Stimulated activated CD4-positive, alpha-beta T cell treated with anti-CD3 and anti-CD28 coated beads, Interleukin-4, amount 100 ng/mL, for 4 hours (primary cell): ENCODE measurements at regions not wholly inside any gene's neighbourhood (a gene's known extent, or its start where the extent isn't known, plus 50 kb on each side); places are given as distances from the start of the nearest gene placed in this dataset.
A peak's percentile ranks its signal among the peaks of the same experiment; 100 is the strongest.

ENCODE experiments used
- DNase-seq, 2 experiments: peaks; one replicate each; pipeline ENCODE4 v3.0.0-alpha.2; 2020

DNA sequence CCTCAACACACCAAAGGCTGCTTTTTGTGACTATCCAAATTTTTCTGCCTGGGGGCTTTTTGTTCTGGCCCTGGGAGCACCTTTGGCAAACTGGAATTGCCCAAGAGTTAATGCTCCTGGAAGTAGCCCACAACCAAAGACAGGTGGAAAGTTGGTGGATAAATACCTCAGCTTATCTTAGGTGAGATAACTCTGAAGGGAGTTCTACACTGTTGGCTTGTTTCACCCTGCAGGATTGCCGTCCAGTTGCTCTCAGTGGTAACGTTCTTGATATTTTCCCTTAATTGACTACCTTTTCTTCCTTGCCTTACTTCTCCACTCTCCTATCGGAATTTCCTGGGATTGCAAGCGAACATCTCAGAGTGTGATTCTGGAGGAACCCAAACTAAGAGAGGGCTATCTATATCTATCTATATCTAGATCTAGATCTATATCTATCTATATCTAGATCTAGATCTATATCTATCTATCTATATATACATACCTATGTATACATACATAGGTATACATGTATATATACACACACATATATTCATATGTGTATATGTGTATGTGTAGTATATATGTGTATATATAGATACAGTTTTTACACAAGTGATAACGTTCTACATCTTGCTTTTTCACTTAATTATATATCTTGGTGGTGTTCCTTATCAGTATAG is 82.6 kb upstream of the DHX15 start:
- DNase-seq, result no peak

DNA sequence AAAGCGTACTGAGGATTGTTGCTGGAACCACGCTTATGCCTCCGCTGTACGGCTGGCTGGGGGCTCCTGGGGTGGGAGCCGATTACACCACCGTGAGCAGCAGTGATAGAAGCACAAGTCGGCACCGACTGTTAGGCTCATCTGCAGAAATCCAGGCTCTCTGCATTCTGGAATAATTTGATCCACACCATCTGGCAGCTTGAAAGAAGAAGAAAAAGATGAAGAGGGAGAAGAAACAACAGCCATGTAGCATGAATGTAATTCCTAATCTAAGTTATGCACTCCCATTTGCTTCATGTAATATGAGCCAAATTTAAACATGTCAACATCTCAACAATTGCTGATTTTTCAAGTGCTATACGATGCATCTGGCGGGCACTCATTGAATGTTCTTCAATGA is 84.6 kb upstream of the DHX15 start:
- no peak for DNase-seq

- no peak for DNase-seq
These were observed 85.4 kb upstream of the DHX15 start for GRCh38 chr4:24669751-24670150.

GRCh38 chr4:24671849-24672248 is 87.5 kb upstream of the DHX15 start:
- DNase-seq, result no peak

DNA sequence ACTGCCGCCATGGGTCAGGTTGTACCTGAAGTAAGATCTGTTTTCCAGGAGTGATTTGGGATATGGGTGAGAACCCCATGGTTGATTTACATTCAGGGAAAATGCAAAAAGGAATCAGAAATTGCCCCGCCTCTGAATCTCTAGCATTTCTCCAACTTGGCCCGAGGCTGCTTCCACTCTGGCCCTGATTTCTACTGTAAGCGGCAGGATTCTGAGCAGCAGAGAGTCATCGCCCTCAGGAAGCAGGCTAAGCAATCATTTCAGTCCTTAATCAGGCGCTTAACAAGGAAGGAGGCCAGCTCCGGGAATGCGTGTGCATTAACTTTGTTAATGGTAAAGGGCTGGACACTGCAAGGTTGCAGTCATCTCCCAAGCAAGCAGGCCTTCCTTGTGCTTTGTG is 88.5 kb upstream of the DHX15 start:
- DNase-seq, result no peak

- DNase-seq, result no peak
These were observed 89.9 kb upstream of the DHX15 start for GRCh38 chr4:24674279-24674678.

DNA sequence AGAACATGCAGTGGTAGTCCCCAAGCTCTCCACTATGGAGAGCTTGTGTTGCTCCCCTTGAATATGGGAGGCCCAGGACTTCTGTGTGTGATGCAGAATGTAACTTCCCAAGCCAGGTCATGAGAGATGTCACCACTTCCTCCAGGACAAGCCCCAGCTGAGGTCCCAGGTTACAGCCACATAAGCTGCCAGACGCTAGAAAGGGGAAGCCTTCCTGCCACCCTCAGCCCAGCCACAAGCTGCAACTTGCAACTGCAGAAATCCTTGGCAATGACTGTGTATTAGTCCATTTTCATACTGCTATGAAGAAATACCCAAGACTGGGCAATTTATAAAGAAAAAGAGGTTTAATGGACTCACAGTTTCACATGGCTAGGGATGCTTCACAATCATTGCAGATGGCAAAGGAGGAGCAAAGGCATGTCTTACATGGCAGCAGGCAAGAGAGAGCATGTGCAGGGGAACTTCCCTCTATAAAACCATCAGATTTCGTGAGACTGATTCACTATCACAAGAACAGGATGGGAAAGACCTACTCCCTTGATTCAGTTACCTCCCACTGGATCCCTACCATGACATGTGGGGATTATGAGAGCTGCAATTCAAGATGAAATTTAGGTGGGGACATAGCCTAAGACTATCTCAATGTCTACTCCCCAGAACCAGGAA is 91.5 kb upstream of the DHX15 start:
- DNase-seq, result no peak

- no peak for DNase-seq
These were observed 93.6 kb upstream of the DHX15 start for GRCh38 chr4:24677909-24678308.

DNA sequence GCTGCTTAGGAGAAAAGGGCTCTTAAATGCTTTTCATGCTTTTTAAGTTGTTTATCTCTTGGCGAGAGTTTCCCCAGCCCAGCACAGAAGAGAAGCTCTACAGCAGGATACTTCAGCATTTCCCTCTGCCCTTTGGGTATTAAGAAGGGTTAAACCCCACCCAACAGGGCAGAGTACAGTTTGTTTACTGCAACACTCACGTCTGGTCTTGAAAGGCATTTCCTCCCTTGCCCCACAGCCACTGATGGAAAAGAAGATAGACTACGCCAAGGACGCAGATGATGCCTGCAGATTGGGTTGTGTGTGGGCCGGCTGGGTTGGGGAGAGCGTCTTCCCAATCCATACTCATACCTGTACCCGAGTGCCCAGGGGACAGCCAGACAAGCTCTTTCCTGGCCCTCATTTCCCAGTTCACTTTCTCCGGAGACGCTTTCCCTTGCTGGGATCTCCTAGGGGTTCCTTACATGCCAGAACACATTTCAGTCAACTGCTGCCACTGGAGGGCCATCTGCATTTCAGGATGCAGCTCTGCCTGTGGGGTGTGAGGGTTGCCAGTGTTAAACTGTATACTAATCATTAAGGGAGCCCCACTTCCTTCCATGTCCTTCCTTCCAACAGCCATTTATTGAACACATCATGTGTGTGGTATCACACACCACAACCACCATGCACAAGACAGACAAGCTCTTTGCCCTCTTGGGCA is 96.5 kb upstream of the DHX15 start:
- no peak for DNase-seq

DNA sequence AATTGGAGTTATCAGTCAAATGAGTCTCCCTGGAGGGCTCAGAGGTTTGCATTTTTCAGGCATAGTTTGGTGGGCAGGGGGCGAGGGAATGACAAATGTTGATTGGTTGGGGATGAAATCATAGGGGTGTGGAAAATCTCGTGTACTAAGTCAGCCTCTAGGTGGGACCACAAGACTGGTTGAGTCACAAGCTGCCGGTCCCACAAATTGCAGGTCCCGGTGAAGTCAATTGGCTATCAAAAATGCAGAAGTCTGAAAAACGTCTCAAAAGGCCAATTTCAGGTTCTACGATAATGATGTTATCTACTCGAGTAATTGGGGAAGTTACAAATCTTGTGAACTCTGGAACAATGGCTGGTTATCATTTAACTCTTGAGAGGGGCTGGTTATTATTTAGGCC is 98.8 kb upstream of the DHX15 start:
- DNase-seq, result no peak

DNA sequence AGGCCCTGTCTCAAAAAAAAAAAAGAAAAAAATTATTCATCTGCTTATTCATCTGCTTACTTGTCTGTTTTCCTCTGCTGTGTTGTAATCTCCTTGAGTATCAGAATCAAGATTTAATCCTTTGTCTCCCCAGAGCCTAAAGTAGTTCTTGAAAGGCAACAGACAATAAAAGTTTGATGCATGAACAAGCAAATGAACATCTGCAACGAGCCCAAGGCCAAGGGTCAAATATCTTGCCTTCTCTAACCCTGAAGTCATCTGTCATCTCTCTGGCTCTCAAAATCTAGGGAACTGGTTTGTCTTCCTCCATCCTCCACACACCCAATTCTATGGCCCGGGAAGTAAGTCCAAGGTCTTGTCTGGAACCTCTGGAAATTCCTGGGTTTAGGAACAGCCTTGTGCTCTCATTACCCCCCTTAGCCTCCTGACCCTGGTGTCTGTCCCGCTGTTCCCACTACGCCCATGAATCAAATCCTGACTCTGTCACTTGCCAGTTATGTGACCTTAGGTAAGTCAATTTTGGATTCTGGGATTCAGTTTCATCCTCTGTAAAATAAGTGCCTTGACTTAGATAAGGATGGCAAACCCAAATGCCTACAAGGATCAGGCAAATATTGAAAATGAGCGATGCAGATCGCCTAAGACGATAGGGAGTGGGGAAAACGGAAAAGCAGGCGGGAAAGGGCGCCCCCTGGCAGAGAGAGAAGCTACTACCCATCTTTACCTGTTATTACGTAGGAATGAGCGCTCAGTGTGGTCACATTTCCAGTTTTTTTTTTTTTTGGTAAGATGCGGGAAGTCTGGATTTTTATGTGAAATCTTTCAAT is 102.7 kb upstream of the DHX15 start:
- peak in 1 of 2 experiments; percentile 5 for DNase-seq

GRCh38 chr4:24688453-24688852 is 104.1 kb upstream of the DHX15 start:
- DNase-seq, result no peak

GRCh38 chr4:24689212-24689611 is 104.9 kb upstream of the DHX15 start:
- DNase-seq, result no peak

DNA sequence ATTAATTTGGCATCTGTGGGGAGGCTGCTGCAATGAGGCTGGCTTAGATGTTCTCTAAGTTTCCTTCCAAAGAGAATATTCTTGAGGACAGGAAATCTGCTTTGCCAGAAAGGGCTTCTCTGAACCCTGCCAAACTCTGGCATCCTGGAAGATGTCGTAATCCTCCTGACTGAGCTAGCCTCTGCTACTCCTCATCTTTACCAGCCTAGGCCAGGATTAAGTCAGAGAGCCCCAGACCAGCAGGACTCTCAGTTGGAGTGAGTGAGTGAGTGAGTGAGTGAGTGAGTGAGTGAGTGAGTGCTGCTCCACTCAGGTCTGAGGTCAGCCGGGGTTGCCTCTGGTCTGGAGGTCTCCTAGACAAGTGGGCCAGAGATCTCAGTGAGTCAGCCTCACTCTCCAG is 104.9 kb upstream of the SOD3 start:
- no peak for DNase-seq

GRCh38 chr4:24693636-24694035 is 101.7 kb upstream of the SOD3 start:
- no peak for DNase-seq

GRCh38 chr4:24700118-24700517 is 95.3 kb upstream of the SOD3 start:
- DNase-seq, result no peak

- DNase-seq, result no peak
These were observed 93.7 kb upstream of the SOD3 start for GRCh38 chr4:24701683-24702082.

DNA sequence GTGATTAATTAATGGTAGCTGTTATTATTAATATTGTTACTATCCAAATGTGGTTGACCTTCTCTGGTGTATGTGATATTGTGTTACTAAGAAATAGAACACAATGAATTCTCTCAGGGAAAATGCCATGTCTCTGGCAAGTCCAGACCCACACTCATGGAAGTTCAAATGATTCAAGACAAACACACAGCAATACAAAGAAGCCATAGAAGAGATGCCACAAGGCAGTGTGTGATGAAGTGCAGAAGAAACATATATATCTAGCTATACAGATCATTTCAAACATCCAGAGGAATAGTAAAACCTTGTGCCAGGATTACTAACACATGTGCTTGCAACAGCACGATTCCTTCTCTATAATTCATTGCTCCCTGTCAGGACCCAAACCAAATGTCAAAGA is 93.1 kb upstream of the SOD3 start:
- no peak for DNase-seq

GRCh38 chr4:24703298-24703697 is 92.1 kb upstream of the SOD3 start:
- DNase-seq, result no peak

GRCh38 chr4:24704149-24704548 is 91.2 kb upstream of the SOD3 start:
- DNase-seq, result no peak

DNA sequence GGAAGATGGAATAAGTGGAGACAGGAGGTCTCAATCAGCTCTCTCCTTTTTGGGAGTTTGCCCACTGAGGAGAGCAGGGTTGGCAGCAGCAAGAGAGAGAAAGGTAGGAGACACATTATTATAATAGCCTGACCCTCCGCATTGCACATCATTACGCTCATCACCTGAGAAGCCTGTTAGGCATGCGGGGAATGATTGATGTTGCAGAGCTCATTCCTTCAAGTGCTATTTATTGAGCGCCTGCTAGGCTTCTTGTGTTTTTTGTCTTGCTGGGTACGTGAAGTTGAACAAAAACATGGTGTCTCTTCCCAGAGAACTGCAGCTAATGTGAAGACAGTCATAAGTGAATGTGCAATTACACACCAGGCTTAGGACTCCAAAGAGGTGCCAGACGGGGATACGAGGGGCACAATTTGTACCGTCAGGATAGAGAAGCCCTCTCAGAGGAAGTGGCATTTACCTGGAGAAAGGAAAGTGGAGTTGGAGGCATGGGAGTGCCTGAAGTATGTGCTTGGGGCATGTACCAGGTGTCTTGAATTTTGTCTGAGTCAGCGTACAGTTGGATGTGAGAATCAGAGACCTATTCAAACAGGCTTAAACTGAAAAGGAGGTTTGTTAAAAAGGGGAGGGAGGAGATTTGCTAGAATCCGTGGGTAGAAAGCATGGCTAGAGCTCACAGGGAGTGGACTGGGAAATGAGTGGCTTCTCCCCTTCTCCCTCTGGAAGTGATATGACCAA is 90.2 kb upstream of the SOD3 start:
- no peak for DNase-seq

DNA sequence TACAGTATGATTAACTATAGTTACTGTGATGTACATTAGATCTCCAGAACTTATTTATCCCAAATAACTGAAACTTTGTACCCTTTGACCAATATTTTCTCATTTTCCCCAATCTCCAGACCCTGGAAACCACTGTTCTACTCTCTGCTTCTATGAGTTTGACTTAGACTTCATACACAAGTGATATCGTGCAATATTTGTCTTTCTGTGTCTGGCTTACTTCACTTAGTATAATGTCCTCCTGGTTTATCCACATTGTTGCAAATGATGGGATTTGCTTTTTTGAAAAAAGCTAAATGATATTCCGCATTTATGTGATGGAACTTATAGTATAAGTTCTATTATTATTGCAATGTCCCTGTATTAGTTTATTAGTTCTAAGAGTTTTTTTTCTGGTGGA is 81.8 kb upstream of the SOD3 start:
- no peak for DNase-seq

DNA sequence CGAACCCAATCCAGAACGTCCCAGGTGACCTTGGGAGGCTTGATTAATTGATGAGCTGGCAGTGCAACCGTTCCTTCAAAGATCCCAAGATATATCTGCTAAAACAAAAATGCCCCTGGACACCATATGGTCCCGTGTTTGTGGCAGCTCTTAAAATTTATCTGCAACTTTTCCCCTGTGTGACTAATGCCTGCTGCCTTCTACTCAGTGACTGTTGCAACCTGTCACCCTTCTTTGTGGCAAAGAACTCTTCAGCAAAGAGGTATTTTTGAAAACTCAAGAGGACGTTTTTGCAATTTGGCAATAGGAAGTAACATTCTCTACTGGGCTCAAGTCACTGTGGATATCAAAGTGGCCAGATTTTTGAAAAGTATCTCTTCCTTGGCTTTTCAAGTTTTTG is 75.8 kb upstream of the SOD3 start:
- DNase-seq, result no peak
